HG02759 (cell line): ENCODE measurements at regions not wholly inside any gene's neighbourhood (a gene's known extent, or its start where the extent isn't known, plus 50 kb on each side); places are given as distances from the start of the nearest gene placed in this dataset.
A peak's percentile ranks its signal among the peaks of the same experiment; 100 is the strongest.

Source experiments
- ATAC-seq: cut with Tn5 transposase; IDR thresholded peaks from one replicate; pipeline ENCODE4 v1.9.1; 2021; ENCODE audit warnings: mild to moderate bottlenecking, moderate library complexity; ENCODE audit not compliant: unreplicated experiment

GRCh38 chr6:148225871-148226270 is 116.8 kb upstream of the SASH1 start:
- ATAC-seq = no peak

GRCh38 chr6:148226284-148226683 is 116.4 kb upstream of the SASH1 start:
- no peak for ATAC-seq

GRCh38 chr6:148231572-148231971 is 111.1 kb upstream of the SASH1 start:
- no peak for ATAC-seq

- no peak for ATAC-seq
Measured at GRCh38 chr6:148235446-148235845, 107.2 kb upstream of the SASH1 start.

GRCh38 chr6:148238713-148239112 is 103.9 kb upstream of the SASH1 start:
- ATAC-seq = no peak

GRCh38 chr6:148239215-148239614 is 103.4 kb upstream of the SASH1 start:
- no peak for ATAC-seq

- no peak for ATAC-seq
Measured at GRCh38 chr6:148239801-148240460, 102.7 kb upstream of the SASH1 start.

GRCh38 chr6:148240461-148240840 is 102.2 kb upstream of the SASH1 start:
- ATAC-seq = no peak

GRCh38 chr6:148240861-148241477 is 101.7 kb upstream of the SASH1 start:
- no peak for ATAC-seq

- ATAC-seq = no peak
Measured at GRCh38 chr6:148242180-148242579, 100.5 kb upstream of the SASH1 start.

- no peak for ATAC-seq
Measured at GRCh38 chr6:148244217-148244935, 98.3 kb upstream of the SASH1 start.

GRCh38 chr6:148247386-148248063 is 95.1 kb upstream of the SASH1 start:
- ATAC-seq = no peak

- no peak for ATAC-seq
Measured at GRCh38 chr6:148249160-148249559, 93.5 kb upstream of the SASH1 start.

- no peak for ATAC-seq
Measured at GRCh38 chr6:148249679-148250375, 92.8 kb upstream of the SASH1 start.

GRCh38 chr6:148250975-148251685 is 91.5 kb upstream of the SASH1 start:
- peak; percentile 63 for ATAC-seq

- ATAC-seq = no peak
Measured at GRCh38 chr6:148251891-148252290, 90.7 kb upstream of the SASH1 start.

GRCh38 chr6:148257810-148258209 is 84.8 kb upstream of the SASH1 start:
- ATAC-seq = no peak

- no peak for ATAC-seq
Measured at GRCh38 chr6:148258868-148259267, 83.8 kb upstream of the SASH1 start.

GRCh38 chr6:148261470-148261869 is 81.2 kb upstream of the SASH1 start:
- no peak for ATAC-seq

- ATAC-seq = no peak
Measured at GRCh38 chr6:148263010-148263409, 79.6 kb upstream of the SASH1 start.
